Stimulated activated CD8-positive, alpha-beta memory T cell treated with anti-CD3 and anti-CD28 coated beads, Interleukin-15, amount 100 ng/mL, for 48 hours (primary cell): ENCODE measurements at regions not wholly inside any gene's neighbourhood (a gene's known extent, or its start where the extent isn't known, plus 50 kb on each side); places are given as distances from the start of the nearest gene placed in this dataset.
"Not testable (repeated sequence)": the region's sequence is repeated elsewhere in the genome, so short reads cannot be mapped to it uniquely, and the experiment has no call there.

Experiments used
- DNase-seq, 2 donors: peaks; one replicate each; pipeline ENCODE4 v3.0.0-alpha.2; 2020; ENCODE audit warnings: low read depth in 2 of 2

- DNase-seq, result not testable (repeated sequence)
These were observed 75.7 kb downstream of the QDPR start for GRCh38 chr4:17436047-17436749.

- no peak for DNase-seq
These were observed 78.1 kb downstream of the QDPR start for GRCh38 chr4:17433827-17434226.

- no peak for DNase-seq
These were observed 83.9 kb downstream of the QDPR start for GRCh38 chr4:17427991-17428390.

GRCh38 chr4:17426222-17426621 lies 85.7 kb downstream of the QDPR start:
- no peak for DNase-seq

- DNase-seq, result no peak
These were observed 93.9 kb downstream of the QDPR start for GRCh38 chr4:17418010-17418409.

GRCh38 chr4:17414392-17414791 lies 97.5 kb downstream of the QDPR start:
- no peak for DNase-seq

- DNase-seq, result no peak
These were observed 111.2 kb downstream of the QDPR start for GRCh38 chr4:17400686-17401085.

- no peak for DNase-seq
These were observed 113.1 kb downstream of the QDPR start for GRCh38 chr4:17398805-17399204.

- no peak for DNase-seq
These were observed 113.9 kb downstream of the QDPR start for GRCh38 chr4:17398035-17398434.

GRCh38 chr4:17397611-17398010 lies 114.3 kb downstream of the QDPR start:
- no peak for DNase-seq

GRCh38 chr4:17385403-17385802 lies 126.5 kb downstream of the QDPR start:
- no peak for DNase-seq

- DNase-seq, result no peak
These were observed 131.5 kb downstream of the QDPR start for GRCh38 chr4:17380347-17380746.

- no peak for DNase-seq
These were observed 135.7 kb downstream of the QDPR start for GRCh38 chr4:17376205-17376604.

GRCh38 chr4:17373666-17374065 lies 138.2 kb downstream of the QDPR start:
- DNase-seq, result no peak

GRCh38 chr4:17370818-17371217 lies 141.1 kb downstream of the QDPR start:
- DNase-seq, result no peak

- DNase-seq, result no peak
These were observed 143.5 kb downstream of the QDPR start for GRCh38 chr4:17368408-17368807.

GRCh38 chr4:17367201-17367600 lies 144.7 kb downstream of the QDPR start:
- no peak for DNase-seq

GRCh38 chr4:17366496-17366895 lies 145.4 kb downstream of the QDPR start:
- no peak for DNase-seq

- no peak for DNase-seq
These were observed 149.5 kb downstream of the QDPR start for GRCh38 chr4:17362430-17362829.

- DNase-seq, result no peak
These were observed 153.6 kb downstream of the QDPR start for GRCh38 chr4:17358241-17358640.

- no peak for DNase-seq
These were observed 155.0 kb downstream of the QDPR start for GRCh38 chr4:17356926-17357325.

GRCh38 chr4:17352357-17352756 lies 159.5 kb downstream of the QDPR start:
- no peak for DNase-seq

GRCh38 chr4:17347445-17347844 lies 164.4 kb downstream of the QDPR start:
- no peak for DNase-seq

- DNase-seq, result no peak
These were observed 172.5 kb downstream of the QDPR start for GRCh38 chr4:17339376-17339775.
